ENCODE measurements at regions not wholly inside any gene's neighbourhood (a gene's known extent, or its start where the extent isn't known, plus 50 kb on each side); places are given as distances from the start of the nearest gene placed in this dataset.
"Not testable (repeated sequence)": the region's sequence is repeated elsewhere in the genome, so short reads cannot be mapped to it uniquely, and the experiment has no call there.

- no peak for DNase-seq (ENCODE audit: low spot score)
Observed at GRCh38 chr17:52738791-52739190, 580.3 kb upstream of the CA10 start.

GRCh38 chr17:52737071-52737470, 578.6 kb upstream of the CA10 start:
- no peak for DNase-seq (ENCODE audit: low spot score)

DNA sequence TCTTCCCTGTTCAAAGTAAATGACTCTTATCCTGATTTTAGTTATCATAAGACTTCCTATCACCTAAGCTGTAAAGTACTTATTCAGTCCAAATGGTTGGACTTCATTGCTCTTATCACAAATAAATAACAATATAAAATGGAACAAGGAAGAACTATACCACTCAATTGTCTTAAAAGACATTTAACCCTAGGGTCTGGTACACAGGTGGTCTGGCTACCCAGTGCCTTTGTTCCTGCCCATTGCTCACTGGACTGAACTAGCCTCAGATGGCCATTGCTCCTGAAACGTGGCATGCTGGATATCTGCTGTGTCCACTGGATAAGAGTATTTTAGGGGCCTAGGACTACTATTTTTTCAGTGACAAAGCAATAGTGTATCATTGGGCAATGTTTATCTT, 574.3 kb upstream of the CA10 start:
- no peak for DNase-seq (ENCODE audit: low spot score)

GRCh38 chr17:52724578-52724977, 566.1 kb upstream of the CA10 start:
- DNase-seq (ENCODE audit: low spot score): no peak

GRCh38 chr17:52721910-52722309, 563.4 kb upstream of the CA10 start:
- no peak for DNase-seq (ENCODE audit: low spot score)

DNA sequence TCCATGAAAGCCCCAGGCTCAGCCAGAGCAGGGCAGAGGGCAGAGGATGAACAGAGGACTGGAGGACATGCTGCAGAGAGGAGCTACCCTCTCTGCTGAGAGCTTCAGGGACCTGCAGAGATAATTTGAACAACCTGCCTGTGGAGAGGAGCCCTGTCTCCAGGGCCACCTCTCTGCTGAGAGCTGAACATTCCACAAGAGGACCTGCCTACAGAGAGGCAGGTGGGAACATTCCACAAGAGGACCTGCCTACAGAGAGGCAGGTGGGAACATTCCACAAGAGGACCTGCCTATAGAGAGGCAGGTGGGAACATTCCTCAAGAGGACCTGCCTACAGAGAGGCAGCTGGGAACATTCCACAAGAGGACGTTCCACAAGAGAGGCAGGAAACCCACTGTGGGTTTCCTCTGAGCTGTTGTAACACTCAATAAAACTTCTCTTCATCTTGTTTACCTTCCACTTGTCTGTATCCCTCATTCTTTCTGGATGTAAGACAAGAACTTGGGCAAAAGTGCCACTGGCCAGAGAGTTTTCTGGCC, 551.9 kb upstream of the CA10 start:
- DNase-seq (ENCODE audit: low spot score): no peak

- no peak for DNase-seq (ENCODE audit: low spot score)
Observed at GRCh38 chr17:52709724-52710123, 551.2 kb upstream of the CA10 start.

DNA sequence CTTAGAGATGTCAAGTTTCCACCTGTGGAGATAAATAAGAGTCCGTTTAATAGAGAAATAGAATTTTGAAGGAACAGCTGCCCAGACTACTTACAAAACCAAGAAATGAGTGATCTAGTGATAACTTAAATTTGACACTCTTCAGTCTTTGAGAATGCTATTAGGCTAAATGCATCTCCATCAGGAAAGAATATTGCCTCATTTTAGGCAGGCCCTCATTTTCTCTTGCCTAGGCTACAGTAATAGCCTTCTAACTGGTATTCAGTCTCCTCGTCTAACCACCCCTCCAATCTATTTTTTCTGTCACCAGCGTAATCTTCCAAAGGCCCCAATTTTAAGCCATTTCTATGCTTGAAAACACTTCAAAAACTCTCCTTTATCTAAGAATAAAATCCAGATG, 537.8 kb upstream of the CA10 start:
- DNase-seq (ENCODE audit: low spot score): no peak

GRCh38 chr17:52686140-52686539, 527.6 kb upstream of the CA10 start:
- DNase-seq (ENCODE audit: low spot score): no peak

DNA sequence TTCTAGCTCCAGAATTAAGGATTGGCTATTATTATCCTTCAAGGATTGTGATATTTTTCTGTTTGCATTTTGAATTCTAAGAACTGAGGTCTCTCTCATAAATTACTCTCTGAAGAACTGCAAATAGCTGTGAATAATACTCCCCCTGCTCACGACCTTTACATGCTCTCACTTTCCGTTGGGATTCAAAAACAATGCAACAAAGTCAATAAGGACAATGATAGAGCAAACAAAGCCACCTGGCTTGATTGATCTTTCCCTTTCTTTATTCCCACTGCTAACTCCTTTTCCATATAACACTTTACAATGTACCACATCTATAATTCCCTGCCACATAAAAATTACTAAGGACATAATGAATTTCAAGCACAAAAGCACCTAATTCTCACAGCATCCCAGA, 523.0 kb upstream of the CA10 start:
- DNase-seq (ENCODE audit: low spot score): no peak

DNA sequence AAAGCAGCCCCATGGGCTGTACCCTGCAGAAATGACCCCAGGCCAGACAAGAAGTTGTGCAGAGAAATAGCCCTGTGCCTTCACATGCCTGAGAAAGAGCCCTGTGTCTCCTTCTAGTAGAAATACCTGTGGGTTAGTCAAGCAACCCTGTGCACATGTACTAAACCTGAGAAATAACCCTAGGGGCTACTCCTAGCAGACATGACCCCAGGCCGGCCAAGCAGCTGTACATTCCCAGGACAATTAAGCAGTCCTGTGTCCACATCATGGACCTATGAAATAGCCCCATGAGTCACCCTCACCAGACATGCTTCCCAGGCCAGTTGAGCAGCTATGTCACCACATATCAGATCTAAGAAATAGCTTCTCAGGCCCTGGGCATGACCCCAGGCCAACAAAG, 519.7 kb upstream of the CA10 start:
- DNase-seq (ENCODE audit: low spot score): no peak

- no peak for DNase-seq (ENCODE audit: low spot score)
Observed at GRCh38 chr17:52674686-52675085, 516.2 kb upstream of the CA10 start.

DNA sequence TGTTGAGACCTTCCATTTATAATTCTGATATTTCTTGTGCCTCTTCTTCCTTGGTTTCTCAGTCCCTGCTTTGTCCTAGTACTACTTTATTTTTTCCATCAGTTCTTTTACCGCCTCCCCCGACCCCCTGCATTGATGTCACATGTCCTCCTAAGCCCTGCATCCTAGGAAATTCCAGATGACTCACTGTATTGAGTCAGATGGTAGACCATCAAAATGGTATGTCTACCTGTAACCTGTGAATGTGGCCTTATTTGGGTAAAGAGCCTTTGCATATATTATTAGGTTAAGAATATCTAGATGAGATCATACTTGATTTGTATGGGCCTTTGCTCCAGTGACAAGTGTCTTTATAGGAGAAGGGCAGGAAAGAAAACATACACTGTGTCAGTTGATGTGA, 515.3 kb upstream of the CA10 start:
- DNase-seq (ENCODE audit: low spot score): no peak

DNA sequence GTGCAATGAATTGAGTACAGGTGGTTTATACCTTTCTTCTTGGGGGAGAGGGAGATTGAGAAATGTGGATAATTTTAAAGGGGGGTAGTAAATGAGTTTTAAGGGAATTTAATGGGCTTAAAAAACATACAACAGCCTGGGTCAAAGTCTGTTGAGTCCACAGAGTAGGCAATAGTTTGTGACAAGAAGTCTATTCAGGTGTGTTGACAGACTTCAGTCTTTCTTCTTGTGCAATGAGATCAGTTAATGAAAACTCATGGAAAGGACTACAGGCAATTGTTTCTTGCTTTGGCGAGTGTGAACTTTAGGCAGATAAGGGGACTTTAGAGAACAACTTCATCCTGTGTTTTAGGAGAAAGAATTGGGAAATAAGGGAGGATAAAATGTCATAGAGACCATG, 507.8 kb upstream of the CA10 start:
- DNase-seq (ENCODE audit: low spot score): no peak

DNA sequence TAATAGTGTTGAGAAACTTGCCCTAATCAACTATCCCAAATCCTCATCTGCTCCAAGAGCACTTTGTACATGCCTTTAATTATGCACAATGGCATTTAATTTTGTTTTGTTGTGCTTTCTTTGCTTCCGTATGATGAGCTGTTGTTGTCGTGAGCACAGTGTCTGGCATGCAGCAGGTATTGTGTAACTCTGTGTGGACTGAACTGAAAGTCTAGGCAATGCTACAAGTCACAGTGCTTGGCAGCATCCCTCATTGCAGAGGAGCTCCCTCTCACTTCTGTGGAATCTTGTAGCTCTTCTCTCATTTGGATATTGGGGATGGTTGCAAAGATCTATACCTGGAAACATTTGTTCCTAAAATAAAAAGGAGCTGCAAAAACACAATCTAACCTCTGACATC, 502.2 kb upstream of the CA10 start:
- peak; percentile 4 for DNase-seq (ENCODE audit: low spot score)

- DNase-seq (ENCODE audit: low spot score): no peak
Observed at GRCh38 chr17:52653014-52653413, 494.5 kb upstream of the CA10 start.

GRCh38 chr17:52648995-52649394, 490.5 kb upstream of the CA10 start:
- no peak for DNase-seq (ENCODE audit: low spot score)

- no peak for DNase-seq (ENCODE audit: low spot score)
Observed at GRCh38 chr17:52647411-52647810, 488.9 kb upstream of the CA10 start.

DNA sequence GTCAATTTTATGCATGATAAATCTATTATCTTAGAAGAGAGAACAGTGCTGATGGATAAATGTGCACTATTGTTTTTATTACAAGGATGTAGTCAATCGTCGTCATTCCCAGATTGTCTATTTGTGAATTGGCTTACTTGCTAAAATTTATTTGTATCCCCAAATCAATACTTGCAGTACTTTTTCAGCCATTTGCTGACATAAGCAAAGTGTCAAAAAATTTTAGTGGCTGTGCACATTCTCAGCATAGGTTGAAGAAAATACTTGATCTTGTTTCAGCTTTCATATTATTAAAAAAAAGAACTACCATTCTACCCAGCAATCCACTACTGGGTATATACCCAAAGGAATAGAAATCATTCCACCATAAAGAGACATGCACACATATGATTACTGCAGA, 477.9 kb upstream of the CA10 start:
- DNase-seq (ENCODE audit: low spot score): no peak

GRCh38 chr17:52606590-52606989, 448.1 kb upstream of the CA10 start:
- no peak for DNase-seq (ENCODE audit: low spot score)

DNA sequence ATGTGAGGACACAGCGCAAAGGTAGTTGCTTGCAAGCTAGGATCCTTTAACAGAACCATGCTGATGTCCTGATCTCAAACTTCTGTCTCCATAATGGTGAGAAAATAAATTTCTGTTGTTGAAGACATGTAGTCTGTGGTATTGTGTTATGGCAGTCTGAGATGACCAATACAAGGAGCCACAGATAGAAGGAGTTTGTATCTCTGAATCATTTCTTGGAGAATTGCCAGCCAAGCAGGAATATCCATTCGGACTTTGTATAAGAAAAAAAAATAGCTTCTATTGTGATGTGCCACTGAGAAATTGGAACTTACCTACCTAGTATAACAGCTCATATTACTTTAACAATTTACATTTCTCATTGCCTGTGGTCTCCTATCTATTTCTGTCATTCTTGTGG, 447.6 kb upstream of the CA10 start:
- DNase-seq (ENCODE audit: low spot score): no peak

DNA sequence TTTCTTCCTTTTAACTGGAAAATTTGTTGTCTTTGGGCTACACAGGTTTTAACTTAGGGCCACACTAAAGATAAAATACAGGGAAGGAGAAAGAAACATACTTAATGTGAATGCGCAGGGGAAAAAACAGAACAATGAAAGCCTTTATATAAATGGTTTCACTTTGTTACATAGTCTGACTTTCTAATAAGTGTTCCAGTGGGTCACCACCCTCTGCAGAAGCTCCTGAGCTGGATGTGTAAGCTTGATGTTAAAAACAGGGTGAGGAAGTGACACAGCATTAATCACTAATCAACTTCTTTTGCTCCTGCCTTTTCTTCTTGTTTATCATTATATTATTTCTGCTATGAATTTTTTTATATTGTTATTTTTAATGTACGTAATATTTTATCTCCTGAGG, 445.6 kb upstream of the CA10 start:
- DNase-seq (ENCODE audit: low spot score): no peak

DNA sequence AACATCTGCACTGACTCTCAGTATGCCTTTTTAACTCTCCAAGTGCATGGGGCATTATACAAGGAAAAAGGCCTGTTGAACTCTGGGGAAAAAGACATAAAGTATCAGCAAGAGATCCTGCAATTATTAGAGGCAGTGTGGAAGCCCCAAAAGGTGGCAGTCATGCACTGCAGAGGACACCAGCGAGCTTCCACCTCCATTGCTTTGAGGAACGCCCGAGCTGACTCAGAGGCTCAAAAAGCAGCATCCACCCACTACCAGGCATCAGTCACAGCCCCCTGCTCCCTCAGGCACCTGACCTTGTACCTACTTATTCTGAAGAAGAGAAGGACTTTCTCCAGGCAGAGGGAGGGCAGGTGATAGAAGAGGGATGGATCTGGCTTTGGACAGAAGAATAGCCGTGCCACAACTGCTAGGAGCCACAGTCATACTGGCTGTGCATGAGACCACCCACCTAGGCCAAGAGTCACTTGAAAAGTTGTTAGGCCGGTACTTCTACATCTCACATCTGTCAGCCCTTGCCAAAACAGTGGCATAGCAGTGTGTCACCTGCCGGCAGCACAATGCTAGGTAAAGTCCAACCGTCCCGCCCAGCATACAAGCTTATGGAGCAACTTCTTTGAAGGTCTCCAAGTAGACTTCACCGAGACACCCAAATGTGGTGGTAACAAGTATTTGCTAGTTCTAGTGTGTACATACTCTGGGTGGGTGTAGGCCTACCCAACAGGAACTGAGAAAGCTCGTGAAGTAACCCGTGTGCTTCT, 439.1 kb upstream of the CA10 start:
- not testable (repeated sequence) for DNase-seq (ENCODE audit: low spot score)

DNA sequence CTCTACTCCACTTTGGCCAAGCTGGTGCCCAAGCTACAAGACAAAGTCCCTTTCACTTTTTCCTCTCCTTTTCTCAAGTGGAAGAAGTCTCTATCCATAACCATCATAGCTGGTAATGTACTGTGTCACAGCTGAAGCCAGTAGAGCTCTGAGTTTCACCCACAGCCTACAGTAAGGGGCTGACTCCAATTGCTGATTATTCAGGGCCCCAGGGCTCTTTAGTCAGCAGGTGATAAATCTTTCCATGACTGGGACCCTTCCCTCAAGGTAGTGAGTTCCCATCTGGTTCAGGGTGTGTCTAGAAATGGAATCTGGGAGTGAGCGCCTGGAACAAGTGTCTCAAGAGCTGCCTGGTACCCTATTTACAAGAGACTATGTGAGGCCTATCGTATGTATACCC, 436.0 kb upstream of the CA10 start:
- DNase-seq (ENCODE audit: low spot score): no peak

Data from cerebellar cortex (tissue), 1 donor.